ENCODE measurements at regions not wholly inside any gene's neighbourhood (a gene's known extent, or its start where the extent isn't known, plus 50 kb on each side); places are given as distances from the start of the nearest gene placed in this dataset.
"Not testable (repeated sequence)": the region's sequence is repeated elsewhere in the genome, so short reads cannot be mapped to it uniquely, and the experiment has no call there.

GRCh38 chr11:87507722-87508121 is 470.0 kb downstream of the TMEM135 start:
- H3K4me3 Mint-ChIP-seq; POLR2A ChIA-PET; H3K27ac Mint-ChIP-seq; H3K36me3 Mint-ChIP-seq; CTCF ChIA-PET; H3K27me3 Mint-ChIP-seq (ENCODE audit: low read depth): not testable (repeated sequence)
- DNase-seq (ENCODE audit: low spot score) (peak; percentile 23), ATAC-seq (peak; percentile 65)
- peak; percentile 34; the same call in 1 of the 2 replicates for TF ChIP-seq ZNF281 (CRISPR knock-in tag; IDR thresholded peaks at IDR 0.05)
- Mint-ChIP-seq H3K9me3 (peaks cover 13% of the 10 kb centered on the region; the same call in 1 of the 2 replicates), H3K4me1 (peaks cover 16% of the 10 kb centered on the region)

- CTCF ChIA-PET; H3K27me3 Mint-ChIP-seq (ENCODE audit: low read depth); POLR2A ChIA-PET: not testable (repeated sequence)
These were observed 469.2 kb downstream of the TMEM135 start for GRCh38 chr11:87506946-87507345.

GRCh38 chr11:87501388-87501787 is 463.7 kb downstream of the TMEM135 start:
- Mint-ChIP-seq H3K27me3 (ENCODE audit: low read depth) (no peaks in the 10 kb centered on the region; the same call in none of the 2 replicates), H3K27ac (no peak overlapping the region), H3K36me3 (no peaks in the 10 kb centered on the region; the same call in 1 of the 2 replicates), H3K9me3 (peaks cover 29% of the 10 kb centered on the region), H3K4me1 (peaks cover 6% of the 10 kb centered on the region), H3K4me3 (no peak overlapping the region)
- ATAC-seq (peak; percentile 38), DNase-seq (ENCODE audit: low spot score) (no peak)
- ChIA-PET CTCF (interaction anchor here (0.6 to 1.4 kb wide), 3 partner anchors 12 to 147 kb away, joined by 3 to 5 read pairs (median 3); no protein-coding TSS in a partner anchor), POLR2A (no interaction called here)
- TF ChIP-seq GRHL2 (CRISPR knock-in tag; IDR thresholded peaks at IDR 0.05; ENCODE audit: insufficient replicate concordance, severe bottlenecking) (no peak), ZMAT4 (CRISPR knock-in tag; IDR thresholded peaks at IDR 0.05) (no peak), FOXJ3 (CRISPR knock-in tag; IDR thresholded peaks at IDR 0.05; ENCODE audit: borderline replicate concordance) (no peak), PRDM15 (CRISPR knock-in tag; IDR thresholded peaks at IDR 0.05) (no peak), HMGXB4 (CRISPR knock-in tag; IDR thresholded peaks at IDR 0.05) (no peak), ATF6 (CRISPR knock-in tag; IDR thresholded peaks at IDR 0.05) (no peak), GTF2I (CRISPR knock-in tag; conservative IDR thresholded peaks at IDR 0.05) (no peak), AFF4 (CRISPR knock-in tag; IDR thresholded peaks at IDR 0.05; ENCODE audit: borderline replicate concordance) (no peak), SOX15 (CRISPR knock-in tag; IDR thresholded peaks at IDR 0.05) (no peak), STAT6 (CRISPR knock-in tag; conservative IDR thresholded peaks at IDR 0.05; ENCODE audit: low read depth) (no peak), CDX4 (CRISPR knock-in tag; IDR thresholded peaks at IDR 0.05; ENCODE audit: borderline replicate concordance) (no peak)

More at GRCh38 chr11:87506946-87507345, 469.2 kb downstream of the TMEM135 start:
- not testable (repeated sequence) for H3K36me3 Mint-ChIP-seq; H3K27ac Mint-ChIP-seq; ATAC-seq; H3K4me3 Mint-ChIP-seq; DNase-seq (ENCODE audit: low spot score)
- H3K9me3 Mint-ChIP-seq, result peaks cover 18% of the 10 kb centered on the region; the same call in 1 of the 2 replicates
- H3K4me1 Mint-ChIP-seq, result peaks cover 14% of the 10 kb centered on the region
